Esophagus muscularis mucosa (tissue), 4 donors: ENCODE measurements at regions not wholly inside any gene's neighbourhood (a gene's known extent, or its start where the extent isn't known, plus 50 kb on each side); places are given as distances from the start of the nearest gene placed in this dataset.

Experiments used
- CTCF ChIP-seq, 3 experiments: fragments of 200-600 bp in 2 of 3; fragments of 450-650 bp in 1 of 3; sonication (generic) in 2 of 3; IDR thresholded peaks; one replicate each; pipeline ENCODE4 v1.5.1; 2017 to 2019; ENCODE audit warnings: antibody characterized with exemption in 3 of 3, mild to moderate bottlenecking in 2 of 3, moderate library complexity in 1 of 3
- EP300 ChIP-seq: sonication (generic); formaldehyde crosslinking; IDR thresholded peaks from one replicate; pipeline ENCODE4 v1.6.1; 2017; ENCODE audit warnings: antibody characterized with exemption
- POLR2AphosphoS5 ChIP-seq, 2 donors: sonication (generic); formaldehyde crosslinking; IDR thresholded peaks; one replicate each; pipeline ENCODE4 v1.6.1; 2017; ENCODE audit warnings: antibody characterized with exemption in 2 of 2

GRCh38 chr4:36553029-36553428, 271.6 kb downstream of the DTHD1 start:
- TF ChIP-seq CTCF (IDR thresholded peaks at IDR 0.05) (no peak), POLR2AphosphoS5 (IDR thresholded peaks at IDR 0.05) (no peak), EP300 (no peak)
